ENCODE measurements at regions not wholly inside any gene's neighbourhood (a gene's known extent, or its start where the extent isn't known, plus 50 kb on each side); places are given as distances from the start of the nearest gene placed in this dataset.
A peak's percentile ranks its signal among the peaks of the same experiment; 100 is the strongest.

- no peak for TF ChIP-seq NR3C1 (IDR thresholded peaks at IDR 0.05)
- no peak for TF ChIP-seq EP300 (IDR thresholded peaks at IDR 0.05)
- TF ChIP-seq RAD21 (conservative IDR thresholded peaks at IDR 0.05 in 1 of 2, IDR thresholded peaks at IDR 0.05 in 1 of 2): peak; percentile 51 to 68; a peak in 4 of 5 replicates
- peak; percentile 45; the same call in 2 of the 3 replicates for TF ChIP-seq SMC3 (IDR thresholded peaks at IDR 0.05)
- peak; percentile 57 for TF ChIP-seq CTCF (IDR thresholded peaks at IDR 0.05)
- Histone ChIP-seq H3K4me3 (no peak overlapping the region), H3K27ac (no peak overlapping the region), H3K9me3 (no peaks in the 10 kb centered on the region), H3K4me2 (no peak overlapping the region), H3K4me1 (no peaks in the 10 kb centered on the region)
- ATAC-seq: peak; percentile 70 to 89; a peak in 5 of 6 replicates
- DNase-seq (ENCODE audit: low read depth in 1 of 2, low spot score in 1 of 2): peak; percentile 37 to 45
- POLR2A ChIA-PET: no interaction called here
- peak; percentile 63 for FAIRE-seq
- CTCF ChIA-PET: interaction anchor here (0.6 to 2.9 kb wide), 9 partner anchors 11 to 263 kb away, joined by 3 to 15 read pairs (median 3); no protein-coding TSS in a partner anchor
- WGBS (ENCODE audit: missing lambda C conversion rate): 25% methylated on average over 6 of the region's 6 CpGs
Measured at GRCh38 chr20:6583134-6583738, 184.2 kb upstream of the BMP2 start.

GRCh38 chr20:6582449-6582848 lies 185.0 kb upstream of the BMP2 start:
- ChIA-PET POLR2A (no interaction called here), CTCF (interaction anchor here (0.6 to 2.9 kb wide), 10 partner anchors 10 to 264 kb away, joined by 3 to 15 read pairs (median 3); no protein-coding TSS in a partner anchor)
- WGBS (ENCODE audit: missing lambda C conversion rate): 39% methylated on average over 2 of the region's 2 CpGs
- TF ChIP-seq MAX (IDR thresholded peaks at IDR 0.05): no peak
- TF ChIP-seq TFCP2L1 (CRISPR knock-in tag; IDR thresholded peaks at IDR 0.05): no peak
- TF ChIP-seq ZNF302 (CRISPR knock-in tag; IDR thresholded peaks at IDR 0.05): no peak
- no peak for TF ChIP-seq POLR2AphosphoS2 (conservative IDR thresholded peaks at IDR 0.05; ENCODE audit: low read length)
- TF ChIP-seq PHF8 (IDR thresholded peaks at IDR 0.05; ENCODE audit: borderline replicate concordance, low read depth): no peak
- no peak for TF ChIP-seq KDM1A (IDR thresholded peaks at IDR 0.05; ENCODE audit: low read depth)
- TF ChIP-seq HEYL (CRISPR knock-in tag; IDR thresholded peaks at IDR 0.05): no peak
- TF ChIP-seq FOSB (CRISPR knock-in tag; IDR thresholded peaks at IDR 0.05): no peak
- no peak for TF ChIP-seq EP300 (IDR thresholded peaks at IDR 0.05)
- TF ChIP-seq CTCF (IDR thresholded peaks at IDR 0.05): no peak
- no peak for TF ChIP-seq NPAS2 (CRISPR knock-in tag; IDR thresholded peaks at IDR 0.05; ENCODE audit: borderline replicate concordance)
- TF ChIP-seq HMGXB4 (CRISPR knock-in tag; IDR thresholded peaks at IDR 0.05; ENCODE audit: borderline replicate concordance): no peak
- no peak for TF ChIP-seq RCOR1 (IDR thresholded peaks at IDR 0.05; ENCODE audit: low read depth, low read length)
- TF ChIP-seq MAFK (IDR thresholded peaks at IDR 0.05; ENCODE audit: partially characterized antibody): no peak
- Histone ChIP-seq H3K4me1 (no peaks in the 10 kb centered on the region), H3K27ac (no peak overlapping the region), H3K4me2 (no peak overlapping the region), H3K4me3 (no peak overlapping the region), H3K9me3 (no peaks in the 10 kb centered on the region)
- DNase-seq (ENCODE audit: low read depth in 1 of 2, low spot score in 1 of 2): no peak
- no peak for ATAC-seq
- FAIRE-seq: no peak

Data from A549 (cell line).